ENCODE measurements at regions not wholly inside any gene's neighbourhood (a gene's known extent, or its start where the extent isn't known, plus 50 kb on each side); places are given as distances from the start of the nearest gene placed in this dataset.
"Not testable (repeated sequence)": the region's sequence is repeated elsewhere in the genome, so short reads cannot be mapped to it uniquely, and the experiment has no call there.

GRCh38 chr1:96865731-96866685 is 144.4 kb downstream of the PTBP2 start:
- DNase-seq (ENCODE audit: extremely low read depth in 1 of 11, low read depth in 9 of 11, low spot score in 4 of 11) = peak; percentile 16 to 48 (median 33)

DNA sequence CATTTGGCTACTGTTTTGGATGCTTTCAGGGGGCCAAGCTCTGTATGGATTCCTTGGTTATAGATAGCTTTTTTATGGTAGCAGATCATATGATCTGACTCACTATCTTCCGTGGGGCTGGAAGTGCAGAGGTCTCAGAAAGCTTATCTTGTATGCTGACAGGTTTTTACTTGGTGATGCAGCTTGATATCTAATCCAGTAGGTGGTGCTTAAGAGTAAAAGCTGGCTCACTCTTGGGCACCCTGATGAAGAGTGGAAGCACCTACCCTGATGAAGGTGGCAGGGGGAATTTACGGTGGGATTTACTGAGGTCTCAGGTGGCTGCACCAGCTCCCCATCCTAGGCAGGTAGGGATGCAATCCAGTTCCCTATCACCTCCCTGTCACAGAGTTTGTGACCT is 151.2 kb downstream of the PTBP2 start:
- DNase-seq (ENCODE audit: extremely low read depth in 1 of 11, low read depth in 9 of 11, low spot score in 4 of 11) = no peak

DNA sequence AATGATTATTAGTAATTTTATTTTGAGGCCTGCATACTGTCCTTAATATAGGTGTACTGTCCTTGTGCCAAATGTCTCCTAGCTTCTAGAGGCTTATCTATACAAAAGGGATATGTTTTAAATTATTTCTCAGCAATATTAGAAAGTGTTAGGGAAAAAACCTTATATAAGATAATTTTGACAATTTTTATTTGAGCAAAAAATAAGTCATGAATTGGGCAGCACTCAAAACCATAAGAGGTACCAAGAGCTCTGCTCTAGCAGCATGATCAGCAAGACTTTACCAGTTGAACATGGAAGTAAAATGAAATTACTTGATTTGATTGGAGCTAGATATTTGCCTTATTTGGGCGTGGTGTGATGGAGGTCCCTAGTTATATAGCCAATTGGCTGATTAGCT is 157.1 kb downstream of the PTBP2 start:
- DNase-seq (ENCODE audit: extremely low read depth in 1 of 11, low read depth in 9 of 11, low spot score in 4 of 11) = no peak

DNA sequence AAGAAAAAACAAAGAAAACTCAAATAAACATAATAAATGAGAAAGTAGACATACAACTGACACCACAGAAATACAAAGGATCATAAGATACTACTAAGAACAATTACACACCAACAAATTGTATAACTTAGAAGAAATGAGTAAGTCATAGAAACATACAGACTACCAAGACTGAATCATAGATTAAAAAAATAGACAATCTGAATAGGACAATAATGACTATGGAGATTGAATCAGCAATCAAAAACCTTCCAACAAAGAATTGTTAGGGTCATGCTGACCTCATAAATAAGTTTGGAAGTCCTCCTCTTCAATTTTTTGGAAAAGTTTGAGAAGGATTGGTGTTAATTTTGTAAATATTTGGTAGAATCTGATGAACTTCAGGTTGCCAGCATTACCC is 159.0 kb downstream of the PTBP2 start:
- DNase-seq (ENCODE audit: extremely low read depth in 1 of 11, low read depth in 9 of 11, low spot score in 4 of 11) = no peak

GRCh38 chr1:96882096-96882495 is 160.5 kb downstream of the PTBP2 start:
- no peak for DNase-seq (ENCODE audit: extremely low read depth in 1 of 11, low read depth in 9 of 11, low spot score in 4 of 11)

GRCh38 chr1:96886474-96886873 is 164.9 kb downstream of the PTBP2 start:
- no peak for DNase-seq (ENCODE audit: extremely low read depth in 1 of 11, low read depth in 9 of 11, low spot score in 4 of 11)

DNA sequence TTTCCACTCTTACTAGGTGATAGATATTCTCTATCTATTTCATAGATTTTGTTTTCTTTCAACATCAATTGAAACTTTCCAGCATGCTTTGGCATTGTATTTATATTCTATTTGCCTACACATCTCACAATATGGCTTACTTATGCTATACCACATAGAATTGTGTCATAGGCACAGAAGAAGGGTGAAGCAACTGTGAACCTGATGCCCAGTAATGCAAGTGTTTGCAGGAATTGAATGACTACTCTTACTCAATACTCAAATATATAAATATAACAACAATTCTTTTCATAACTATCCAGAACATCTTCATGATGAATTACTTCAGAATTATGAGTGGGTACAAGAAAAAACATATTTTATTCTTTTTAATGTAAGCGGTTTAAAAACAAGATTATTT is 165.9 kb downstream of the PTBP2 start:
- no peak for DNase-seq (ENCODE audit: extremely low read depth in 1 of 11, low read depth in 9 of 11, low spot score in 4 of 11)

DNA sequence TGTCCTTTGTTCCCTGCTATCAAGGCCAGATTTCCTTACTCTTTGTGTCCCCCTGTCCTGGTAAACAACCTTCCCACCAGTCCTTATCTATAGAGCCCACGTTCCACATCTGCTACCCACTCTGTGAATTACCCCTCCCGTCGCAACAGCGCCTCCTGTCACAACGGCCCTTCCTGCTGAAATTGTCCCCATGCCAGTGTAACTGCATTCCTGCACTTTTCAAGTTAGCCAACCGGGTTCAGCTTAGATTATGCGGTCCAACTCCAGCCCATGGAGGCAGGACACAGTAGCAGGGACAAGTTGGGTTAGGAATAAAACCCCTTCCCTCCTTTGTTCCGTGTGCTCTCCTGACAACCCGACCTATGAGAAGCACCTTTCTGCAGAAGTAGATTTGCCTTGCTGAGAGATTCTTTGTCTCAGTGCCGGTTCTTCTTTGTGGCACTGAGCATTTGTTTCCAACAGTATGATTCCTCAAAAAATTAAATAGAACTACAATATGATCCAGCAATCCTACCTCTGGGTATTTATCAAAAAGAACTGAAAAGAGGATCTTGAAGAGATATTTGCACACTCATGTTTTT is 180.3 kb downstream of the PTBP2 start:
- DNase-seq (ENCODE audit: extremely low read depth in 1 of 11, low read depth in 9 of 11, low spot score in 4 of 11) = no peak

GRCh38 chr1:96912248-96912647 is 190.7 kb downstream of the PTBP2 start:
- DNase-seq (ENCODE audit: extremely low read depth in 1 of 11, low read depth in 9 of 11, low spot score in 4 of 11) = no peak

DNA sequence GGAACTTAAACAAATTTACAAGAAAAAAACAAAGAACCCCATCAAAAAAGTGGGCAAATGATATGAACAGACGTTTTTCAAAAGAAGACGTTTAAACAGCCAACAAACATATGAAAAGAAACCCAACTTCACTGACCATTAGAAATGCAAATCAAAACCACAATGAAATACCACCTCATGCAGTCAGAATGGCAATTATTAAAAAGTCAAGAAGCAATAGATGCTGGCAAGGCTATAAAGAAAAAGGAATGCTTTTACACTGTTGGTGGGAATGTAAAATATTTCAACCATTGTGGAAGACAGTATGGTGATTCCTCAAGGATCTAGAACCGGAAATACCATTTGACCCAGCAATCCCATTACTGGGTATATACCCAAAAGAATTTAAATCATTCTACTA is 194.1 kb downstream of the PTBP2 start:
- not testable (repeated sequence) for DNase-seq (ENCODE audit: extremely low read depth in 1 of 11, low read depth in 9 of 11, low spot score in 4 of 11)

DNA sequence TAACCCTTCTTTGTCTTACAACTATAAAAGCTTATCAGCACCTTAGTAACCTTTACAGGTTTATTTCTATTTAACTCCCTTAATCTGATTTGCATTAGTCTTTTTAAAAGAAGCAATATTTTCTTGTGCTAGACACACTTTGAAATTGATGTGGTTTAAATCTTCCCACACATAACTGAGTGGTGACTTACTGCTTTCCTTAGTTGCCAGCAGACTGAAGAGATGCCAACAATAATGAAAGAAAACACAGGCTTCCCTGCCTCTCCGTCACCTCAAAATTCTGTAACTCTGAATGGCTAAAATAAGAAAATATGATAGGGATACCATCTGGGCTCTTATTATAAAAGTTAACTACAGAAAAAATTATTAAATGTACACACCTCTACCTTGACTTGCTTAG is 196.8 kb downstream of the PTBP2 start:
- no peak for DNase-seq (ENCODE audit: extremely low read depth in 1 of 11, low read depth in 9 of 11, low spot score in 4 of 11)

DNA sequence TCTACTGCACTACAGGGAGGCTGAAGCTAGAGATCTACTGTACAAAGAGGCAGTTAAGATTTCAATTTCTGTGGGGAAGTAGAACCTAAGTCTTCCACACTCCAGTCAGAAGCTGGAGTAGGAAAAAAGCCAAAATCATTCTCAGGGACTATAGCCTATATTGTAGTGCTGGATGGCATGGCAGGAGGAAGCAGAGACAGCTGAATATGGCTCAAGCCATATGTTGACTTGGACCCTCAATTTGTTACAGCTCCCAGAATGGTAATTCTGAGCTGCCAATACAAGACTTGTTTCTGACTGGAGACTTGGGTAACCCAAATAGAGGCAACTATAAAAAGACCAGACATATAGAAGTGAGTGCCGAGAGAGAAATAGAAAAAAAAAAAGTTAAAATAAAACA is 200.6 kb downstream of the PTBP2 start:
- DNase-seq (ENCODE audit: extremely low read depth in 1 of 11, low read depth in 9 of 11, low spot score in 4 of 11) = no peak

DNA sequence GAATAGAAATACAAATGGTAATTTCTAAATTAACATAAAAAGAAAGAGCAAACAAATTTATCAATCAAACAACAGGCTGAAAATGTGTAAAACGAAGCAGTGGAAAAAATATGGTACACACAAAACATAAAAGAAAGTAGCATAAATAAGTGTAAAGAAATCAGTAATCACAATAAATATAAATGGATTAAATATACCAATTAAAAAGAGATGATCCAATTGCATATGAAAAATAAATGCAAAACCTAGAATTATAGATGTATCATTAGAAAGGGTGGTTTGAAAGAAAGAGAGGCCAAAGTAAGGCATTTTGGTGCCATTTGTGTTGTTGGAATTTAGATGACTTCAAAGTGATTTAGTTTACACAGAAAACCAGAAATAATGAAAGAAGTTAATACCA is 202.2 kb downstream of the PTBP2 start:
- DNase-seq (ENCODE audit: extremely low read depth in 1 of 11, low read depth in 9 of 11, low spot score in 4 of 11) = no peak

DNA sequence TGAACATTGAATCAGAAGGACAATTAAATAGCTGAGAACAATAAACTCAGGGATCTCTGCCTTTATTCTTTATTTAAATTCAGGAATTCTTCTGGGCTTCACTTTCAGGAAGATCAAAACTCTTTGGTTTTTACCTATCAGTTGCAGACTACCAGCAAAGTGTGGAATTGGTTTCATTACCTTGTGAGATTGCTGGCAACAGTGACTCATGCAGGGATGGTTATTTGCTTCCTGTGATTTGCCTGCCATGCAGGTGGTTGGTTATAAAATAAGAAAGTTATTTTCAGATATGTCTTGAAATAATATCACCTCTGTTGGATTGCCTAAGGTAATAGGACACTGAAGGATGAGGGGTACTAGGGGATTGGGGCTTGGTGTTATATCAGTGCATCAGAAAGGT is 204.6 kb downstream of the PTBP2 start:
- DNase-seq (ENCODE audit: extremely low read depth in 1 of 11, low read depth in 9 of 11, low spot score in 4 of 11) = no peak

- DNase-seq (ENCODE audit: extremely low read depth in 1 of 11, low read depth in 9 of 11, low spot score in 4 of 11) = no peak
These were observed 205.5 kb downstream of the PTBP2 start for GRCh38 chr1:96927125-96927524.

GRCh38 chr1:96931136-96931535 is 209.6 kb downstream of the PTBP2 start:
- no peak for DNase-seq (ENCODE audit: extremely low read depth in 1 of 11, low read depth in 9 of 11, low spot score in 4 of 11)

DNA sequence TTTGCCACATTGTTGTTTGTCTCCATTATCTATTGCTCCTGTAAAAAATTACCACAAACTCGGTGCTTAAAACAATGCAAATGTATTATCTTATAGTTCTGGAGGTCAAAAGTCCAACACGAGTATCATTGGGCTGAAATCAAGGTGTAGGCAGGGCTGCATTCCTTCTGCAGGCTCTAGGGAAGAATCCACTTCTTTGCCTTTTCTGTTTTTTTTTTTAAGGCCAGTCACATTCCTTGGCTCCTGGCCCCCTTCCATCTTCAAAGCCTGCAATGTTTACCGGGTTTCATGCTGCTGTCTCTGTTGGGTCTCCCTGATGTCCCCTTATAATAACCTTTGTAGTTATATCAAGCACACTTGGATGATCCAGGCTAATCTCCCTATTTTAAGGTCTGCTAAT is 212.7 kb downstream of the PTBP2 start:
- DNase-seq (ENCODE audit: extremely low read depth in 1 of 11, low read depth in 9 of 11, low spot score in 4 of 11) = no peak

DNA sequence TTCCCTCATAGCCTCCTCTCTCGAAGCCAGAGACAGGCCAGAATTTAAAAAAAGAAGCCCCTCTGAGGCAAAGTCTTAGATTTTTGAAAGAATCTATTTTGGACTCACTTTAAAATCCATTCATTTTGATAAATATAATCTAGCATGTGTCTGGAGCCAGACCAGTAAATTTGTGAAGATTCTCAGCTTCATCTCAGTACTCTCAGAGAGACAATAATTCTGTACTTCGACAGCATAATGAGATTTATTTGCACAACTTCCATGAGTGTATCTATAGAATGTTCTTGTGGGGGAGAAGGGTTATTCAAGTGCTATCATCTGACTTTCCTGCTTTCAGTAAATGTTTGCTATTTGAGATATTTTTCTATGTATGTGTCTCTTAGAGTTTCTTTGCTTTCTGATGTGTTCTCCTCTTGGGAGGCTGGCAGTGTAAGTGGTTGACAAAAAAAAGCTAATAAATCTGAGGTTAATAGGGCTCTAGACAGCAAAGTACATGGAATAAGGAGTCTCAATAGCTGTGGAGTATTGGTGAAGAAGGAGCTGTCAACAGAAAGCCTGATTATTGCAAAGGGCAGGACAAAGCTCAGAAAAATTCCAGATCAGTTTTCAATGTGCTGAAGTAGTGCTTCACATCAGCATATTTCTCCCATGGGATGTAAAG is 223.0 kb downstream of the PTBP2 start:
- no peak for DNase-seq (ENCODE audit: extremely low read depth in 1 of 11, low read depth in 9 of 11, low spot score in 4 of 11)

DNA sequence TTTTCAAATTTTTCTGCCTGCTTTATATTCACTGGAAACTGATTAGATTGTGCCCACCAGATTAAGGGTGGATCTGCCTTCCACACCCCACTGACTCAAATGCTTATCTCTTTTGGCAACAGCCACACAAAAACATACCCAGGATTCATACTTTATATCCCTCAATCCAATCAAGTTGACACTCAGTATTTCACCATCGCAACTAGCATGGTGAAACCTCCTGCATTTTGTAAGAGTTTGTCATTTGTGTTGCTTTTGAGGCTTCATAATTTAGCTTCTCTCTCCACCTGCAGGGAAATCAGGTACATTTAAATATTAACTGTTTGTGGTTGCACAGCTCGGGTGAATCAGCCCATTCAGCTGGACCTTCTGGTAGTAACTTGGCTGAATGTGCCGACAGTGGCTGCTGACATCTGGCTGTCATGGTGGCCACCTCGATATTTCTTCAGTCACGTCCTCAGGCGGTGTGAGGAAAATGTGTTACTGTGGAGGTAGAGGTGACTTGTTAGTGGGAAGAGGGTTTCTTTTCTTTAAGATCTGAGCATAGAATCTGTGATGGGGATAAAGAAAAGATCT is 224.0 kb downstream of the PTBP2 start:
- no peak for DNase-seq (ENCODE audit: extremely low read depth in 1 of 11, low read depth in 9 of 11, low spot score in 4 of 11)
